ENCODE measurements at regions not wholly inside any gene's neighbourhood (a gene's known extent, or its start where the extent isn't known, plus 50 kb on each side); places are given as distances from the start of the nearest gene placed in this dataset.

- DNase-seq (ENCODE audit: low read depth in 4 of 4, low spot score in 3 of 4): no peak
Measured at GRCh38 chr12:65595016-65595560, 229.2 kb upstream of the HMGA2 start.

DNA sequence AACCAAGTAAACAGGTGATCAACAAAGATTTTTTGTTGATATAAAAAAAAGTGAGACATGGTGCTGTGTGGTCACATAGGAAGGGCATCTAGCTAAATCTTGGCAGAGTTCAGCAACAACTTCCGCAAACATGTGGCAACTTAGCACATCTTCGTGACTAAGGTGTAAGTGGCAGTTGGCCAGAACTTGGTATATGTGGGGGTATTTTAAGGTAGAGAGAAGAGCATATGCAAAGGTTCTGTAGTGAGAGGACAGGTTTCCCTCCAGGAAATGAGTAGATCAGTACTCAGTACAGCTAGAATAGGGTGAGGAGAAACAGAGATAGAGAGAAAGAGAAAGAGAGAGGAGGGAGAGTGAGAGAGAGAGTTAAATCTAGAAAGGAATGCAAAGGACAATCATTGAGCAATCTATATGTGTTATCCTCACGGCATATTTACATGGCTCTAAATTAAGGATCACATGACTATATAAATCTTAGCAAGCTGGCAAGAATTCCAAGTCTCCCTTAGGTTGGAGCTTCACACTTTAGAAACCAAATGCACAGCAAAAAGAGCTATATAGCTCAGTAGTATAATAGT, 227.7 kb upstream of the HMGA2 start:
- DNase-seq (ENCODE audit: low read depth in 4 of 4, low spot score in 3 of 4): no peak

DNA sequence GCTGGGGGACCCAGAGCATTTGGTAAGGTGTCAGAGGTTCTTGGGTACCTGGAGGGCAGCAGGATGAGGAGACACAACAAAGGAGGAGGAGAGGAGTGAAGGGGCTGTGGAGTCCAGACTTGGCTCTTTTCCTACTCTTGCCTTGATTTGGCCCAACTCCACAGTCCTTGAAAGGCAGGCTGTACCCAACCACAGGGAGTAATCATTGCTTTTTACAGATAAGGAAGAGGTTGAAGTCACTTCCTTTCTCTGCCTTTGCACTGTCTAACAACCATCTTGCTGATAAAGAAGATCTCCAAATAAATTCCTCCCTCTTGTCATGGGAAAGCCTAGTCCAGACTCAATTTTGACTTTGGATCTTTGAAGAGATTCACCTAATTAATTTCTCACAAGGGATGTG, 226.8 kb upstream of the HMGA2 start:
- DNase-seq (ENCODE audit: low read depth in 4 of 4, low spot score in 3 of 4): no peak

DNA sequence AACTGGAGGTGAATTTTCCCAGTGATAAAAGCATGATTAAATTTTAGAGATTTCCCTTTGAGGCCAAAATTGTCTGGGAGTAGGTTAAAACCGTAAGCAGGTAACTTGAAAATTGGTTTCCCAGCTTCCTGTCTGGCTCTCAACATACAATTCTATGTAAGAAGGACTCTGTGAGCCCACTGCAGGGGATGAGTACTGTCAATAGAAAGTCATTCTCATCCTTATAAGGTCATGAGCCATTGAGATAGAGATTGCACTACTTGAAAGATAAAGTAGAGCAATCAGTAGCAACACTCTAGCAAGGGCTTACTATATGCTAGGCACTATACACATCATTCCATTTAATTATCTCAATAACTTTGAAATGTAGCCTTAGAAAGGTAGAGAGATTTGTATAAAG, 225.6 kb upstream of the HMGA2 start:
- DNase-seq (ENCODE audit: low read depth in 4 of 4, low spot score in 3 of 4): no peak

- no peak for DNase-seq (ENCODE audit: low read depth in 4 of 4, low spot score in 3 of 4)
Measured at GRCh38 chr12:65602253-65602609, 222.1 kb upstream of the HMGA2 start.

- DNase-seq (ENCODE audit: low read depth in 4 of 4, low spot score in 3 of 4): peak in 3 of 4 donors; percentile 70 to 77 (median 70)
Measured at GRCh38 chr12:65602610-65603295, 221.5 kb upstream of the HMGA2 start.

- no peak for DNase-seq (ENCODE audit: low read depth in 4 of 4, low spot score in 3 of 4)
Measured at GRCh38 chr12:65603438-65604351, 220.6 kb upstream of the HMGA2 start.

DNA sequence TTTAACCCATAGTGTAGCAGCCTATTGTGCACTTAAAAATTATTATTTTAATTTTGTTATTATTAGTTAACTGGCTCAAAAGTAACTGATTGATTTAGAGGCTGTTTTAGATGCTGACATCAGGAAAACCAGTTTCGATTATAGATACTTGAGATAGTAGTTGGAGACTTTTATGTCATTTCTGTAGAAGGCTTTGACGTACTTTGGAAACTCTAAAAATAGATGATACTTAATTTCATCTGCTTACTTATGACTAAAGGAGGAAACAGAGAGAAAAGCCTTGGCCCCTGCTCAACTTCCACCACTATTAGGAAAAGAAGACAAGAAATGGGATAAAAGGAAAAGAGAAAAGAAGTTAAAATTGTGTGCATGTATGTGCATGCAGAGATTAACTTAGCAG, 219.3 kb upstream of the HMGA2 start:
- DNase-seq (ENCODE audit: low read depth in 4 of 4, low spot score in 3 of 4): no peak

DNA sequence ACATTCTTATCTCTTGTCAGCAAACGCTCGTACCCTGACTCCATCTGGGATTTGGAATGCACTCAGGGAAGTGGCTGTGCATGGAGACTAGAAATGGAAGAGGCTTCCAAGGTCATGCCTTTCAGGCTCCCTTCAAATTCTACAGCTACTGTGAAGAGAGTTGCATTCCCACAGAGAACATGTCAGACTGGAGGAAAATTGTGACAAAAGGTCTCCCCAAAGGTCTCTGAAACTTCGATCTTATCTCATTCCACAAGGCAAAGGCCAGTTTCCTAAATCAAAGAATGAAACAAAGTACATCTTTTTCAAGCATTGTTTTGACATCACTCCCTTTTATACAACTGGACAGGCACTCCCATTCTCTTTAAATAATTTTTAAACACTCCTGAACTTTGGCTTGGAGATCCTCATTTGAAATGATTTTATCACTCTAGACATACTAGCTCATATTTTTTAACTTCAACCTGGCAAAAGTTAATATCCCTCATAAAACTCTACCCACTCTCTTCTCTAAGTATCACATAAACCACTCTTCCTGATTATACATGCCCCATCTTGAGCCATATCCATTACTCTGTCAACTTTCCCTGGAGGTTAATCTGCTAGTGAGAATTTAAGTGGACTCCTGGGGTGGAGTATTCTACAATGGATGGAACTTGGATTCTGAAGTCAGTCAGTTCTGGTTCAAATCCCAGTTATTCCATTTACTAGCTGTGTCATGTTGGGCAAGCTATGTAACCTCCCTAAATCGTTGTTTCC, 218.1 kb upstream of the HMGA2 start:
- DNase-seq (ENCODE audit: low read depth in 4 of 4, low spot score in 3 of 4): no peak

GRCh38 chr12:65607401-65607841, 216.9 kb upstream of the HMGA2 start:
- DNase-seq (ENCODE audit: low read depth in 4 of 4, low spot score in 3 of 4): no peak

DNA sequence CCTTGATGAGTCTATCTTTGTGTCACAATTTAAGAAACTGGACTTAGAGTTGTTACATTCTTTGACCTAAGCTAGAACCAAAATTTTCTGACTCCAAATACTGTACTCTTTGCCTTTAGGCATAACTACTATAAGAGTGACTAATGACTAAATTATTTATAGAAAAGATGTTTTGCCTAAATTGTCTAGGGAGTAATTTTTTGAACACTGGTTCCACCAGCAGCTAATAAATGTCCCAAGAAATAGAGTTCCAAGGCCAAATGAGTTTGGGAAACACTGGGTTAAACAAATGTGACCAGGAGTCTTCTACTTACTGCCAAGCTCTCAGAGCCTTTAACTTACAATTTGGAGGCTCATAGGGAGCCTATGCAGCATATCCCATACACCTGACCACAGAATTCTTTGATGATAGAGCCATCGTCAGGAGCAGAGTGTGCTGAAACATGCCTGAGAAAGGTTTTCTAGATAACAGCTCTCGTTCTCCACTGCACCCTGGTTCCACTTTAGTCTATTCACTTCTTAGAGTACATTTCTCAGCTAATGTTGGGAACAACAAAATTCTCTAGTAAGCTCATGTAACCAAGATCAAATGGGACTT, 215.9 kb upstream of the HMGA2 start:
- no peak for DNase-seq (ENCODE audit: low read depth in 4 of 4, low spot score in 3 of 4)

DNA sequence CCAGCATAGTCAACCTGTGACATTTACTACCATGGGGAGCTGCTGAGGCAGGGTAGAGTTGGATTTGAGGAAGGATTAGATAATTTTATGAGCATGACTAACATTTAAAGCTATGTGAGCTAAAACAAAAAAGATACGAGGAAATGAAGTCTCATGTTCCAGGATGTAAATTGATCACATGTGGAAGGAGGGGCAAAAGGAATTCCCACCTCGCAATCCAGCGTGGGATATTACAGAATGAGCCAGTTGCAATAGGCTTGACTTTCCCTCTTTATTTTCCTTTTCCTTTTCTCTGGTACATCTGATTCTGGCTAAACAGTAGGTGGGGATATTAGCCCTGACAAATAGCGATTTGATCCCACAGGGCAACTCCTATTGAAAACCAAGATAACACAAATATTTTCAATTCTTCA, 214.9 kb upstream of the HMGA2 start:
- DNase-seq (ENCODE audit: low read depth in 4 of 4, low spot score in 3 of 4): no peak

DNA sequence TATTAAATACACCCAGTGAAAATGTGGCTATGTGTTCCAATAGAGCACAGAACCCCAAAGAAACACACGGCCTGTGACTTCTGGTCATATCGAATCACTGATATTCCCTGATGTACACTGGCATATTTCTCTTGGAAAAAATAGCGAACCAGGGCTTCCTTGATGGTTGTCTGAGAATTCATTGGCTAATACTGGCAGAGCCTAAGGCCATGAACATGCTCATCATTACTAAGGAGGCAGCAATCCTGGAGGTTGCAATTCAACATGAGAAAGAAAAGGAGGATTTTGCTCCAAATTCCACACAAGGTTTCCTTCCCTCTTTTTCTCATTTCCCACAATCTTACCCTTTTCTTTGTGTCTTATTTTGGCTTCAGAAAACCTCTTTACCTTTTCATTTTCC, 212.9 kb upstream of the HMGA2 start:
- no peak for DNase-seq (ENCODE audit: low read depth in 4 of 4, low spot score in 3 of 4)

DNA sequence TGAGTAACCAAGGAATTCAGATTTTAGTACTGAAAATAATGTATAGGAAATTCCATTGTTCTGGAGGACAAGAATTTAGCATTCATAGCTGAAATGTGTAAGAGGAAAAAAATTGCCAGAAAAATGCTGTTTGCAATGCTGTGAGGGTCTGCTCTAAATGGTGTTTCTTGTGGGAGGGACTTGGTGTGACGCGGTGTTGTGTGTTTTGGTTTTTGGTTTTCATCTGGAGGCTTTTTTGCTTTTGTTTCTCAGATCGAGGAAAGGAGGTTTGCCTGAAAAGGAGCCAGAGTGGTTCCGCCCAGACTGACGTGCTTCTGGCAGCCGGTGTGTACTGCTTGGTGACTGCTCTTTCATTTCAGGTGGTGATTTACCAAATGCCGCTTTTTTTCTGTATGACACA, 211.8 kb upstream of the HMGA2 start:
- no peak for DNase-seq (ENCODE audit: low read depth in 4 of 4, low spot score in 3 of 4)

- no peak for DNase-seq (ENCODE audit: low read depth in 4 of 4, low spot score in 3 of 4)
Measured at GRCh38 chr12:65613692-65614091, 210.6 kb upstream of the HMGA2 start.

- no peak for DNase-seq (ENCODE audit: low read depth in 4 of 4, low spot score in 3 of 4)
Measured at GRCh38 chr12:65614259-65614889, 209.9 kb upstream of the HMGA2 start.

DNA sequence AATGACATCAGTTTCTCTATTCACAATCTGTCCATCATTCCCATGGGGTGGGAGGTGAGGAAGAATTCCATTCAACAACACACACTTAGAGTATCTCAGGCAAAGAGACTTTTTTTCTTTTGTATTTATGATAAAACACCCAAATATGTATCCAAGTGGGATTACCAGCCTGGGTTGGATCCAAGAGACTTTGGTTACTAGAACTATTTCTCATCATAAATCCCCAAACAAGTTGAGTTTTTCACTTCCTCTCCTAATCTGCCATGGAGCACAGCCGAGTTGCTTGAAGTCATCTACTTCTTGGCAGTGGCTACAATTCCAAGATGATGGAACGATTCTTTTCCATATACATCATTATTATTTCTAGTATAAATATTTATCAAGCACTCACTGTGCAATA, 209.2 kb upstream of the HMGA2 start:
- no peak for DNase-seq (ENCODE audit: low read depth in 4 of 4, low spot score in 3 of 4)

DNA sequence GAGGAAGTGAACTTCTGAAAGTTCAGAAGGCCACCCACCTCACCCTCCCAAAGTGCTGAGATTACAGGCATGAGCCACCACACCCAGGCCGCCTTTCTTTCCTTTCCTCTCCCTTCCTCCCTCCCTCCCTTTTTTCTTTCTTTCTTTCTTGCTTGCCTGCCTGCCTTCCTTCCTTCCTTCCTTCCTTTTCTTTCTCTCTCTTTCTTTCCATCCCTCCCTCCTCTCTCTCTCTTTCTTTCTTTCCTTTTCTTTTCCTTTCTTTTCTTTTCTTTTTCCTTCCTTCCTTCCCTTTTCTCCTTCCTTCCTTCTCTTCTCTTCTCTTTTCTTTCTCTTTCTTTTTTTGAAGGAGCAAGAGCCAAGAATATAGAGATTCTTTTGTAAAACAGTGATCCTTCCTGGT, 208.3 kb upstream of the HMGA2 start:
- DNase-seq (ENCODE audit: low read depth in 4 of 4, low spot score in 3 of 4): no peak

GRCh38 chr12:65618588-65618987, 205.7 kb upstream of the HMGA2 start:
- no peak for DNase-seq (ENCODE audit: low read depth in 4 of 4, low spot score in 3 of 4)

GRCh38 chr12:65619018-65619417, 205.3 kb upstream of the HMGA2 start:
- DNase-seq (ENCODE audit: low read depth in 4 of 4, low spot score in 3 of 4): no peak
